HEK293 (cell line): ENCODE measurements at regions not wholly inside any gene's neighbourhood (a gene's known extent, or its start where the extent isn't known, plus 50 kb on each side); places are given as distances from the start of the nearest gene placed in this dataset.

Source experiments
- EGR2 ChIP-seq: fragments of 450-650 bp; formaldehyde crosslinking; IDR thresholded peaks from 2 replicates; pipeline ENCODE4 v1.5.1; 2016; ENCODE audit warnings: low read depth, missing biosample characterization, missing genetic modification characterization
- GLIS1 ChIP-seq: fragments of 450-650 bp; formaldehyde crosslinking; IDR thresholded peaks from 2 replicates; pipeline ENCODE4 v1.5.1; 2016; ENCODE audit warnings: missing biosample characterization, missing genetic modification characterization
- IKZF3 ChIP-seq: fragments of 450-650 bp; IDR thresholded peaks from 2 replicates; pipeline ENCODE4 v1.5.0; 2018; ENCODE audit warnings: missing biosample characterization, mild to moderate bottlenecking, missing genetic modification characterization, moderate library complexity
- KLF1 ChIP-seq: fragments of 450-650 bp; formaldehyde crosslinking; IDR thresholded peaks from 2 replicates; pipeline ENCODE4 v1.5.1; 2016; ENCODE audit warnings: missing biosample characterization, missing genetic modification characterization
- KLF8 ChIP-seq: fragments of 450-650 bp; formaldehyde crosslinking; IDR thresholded peaks from 2 replicates; pipeline ENCODE4 v1.5.1; 2016; ENCODE audit warnings: missing biosample characterization, missing genetic modification characterization
- MYNN ChIP-seq: fragments of 450-650 bp; formaldehyde crosslinking; IDR thresholded peaks from 2 replicates; pipeline ENCODE4 v1.5.1; 2016; ENCODE audit warnings: missing biosample characterization, missing genetic modification characterization, borderline replicate concordance
- OVOL3 ChIP-seq: fragments of 450-650 bp; formaldehyde crosslinking; IDR thresholded peaks from 2 replicates; pipeline ENCODE4 v1.5.1; 2016; ENCODE audit warnings: missing biosample characterization, missing genetic modification characterization
- RBAK ChIP-seq: fragments of 450-650 bp; formaldehyde crosslinking; IDR thresholded peaks from 2 replicates; pipeline ENCODE4 v1.5.1; 2016; ENCODE audit warnings: missing biosample characterization, missing genetic modification characterization
- SCRT2 ChIP-seq: fragments of 450-650 bp; formaldehyde crosslinking; IDR thresholded peaks from 2 replicates; pipeline ENCODE4 v1.5.1; 2016; ENCODE audit warnings: missing biosample characterization, missing genetic modification characterization
- YY1 ChIP-seq: fragments of 450-650 bp; formaldehyde crosslinking; IDR thresholded peaks from 2 replicates; pipeline ENCODE4 v1.5.1; 2018; ENCODE audit warnings: missing biosample characterization, missing genetic modification characterization
- YY2 ChIP-seq: fragments of 450-650 bp; formaldehyde crosslinking; IDR thresholded peaks from 2 replicates; pipeline ENCODE4 v1.5.1; 2016; ENCODE audit warnings: missing biosample characterization, missing genetic modification characterization
- ZFP3 ChIP-seq: fragments of 450-650 bp; formaldehyde crosslinking; IDR thresholded peaks from 2 replicates; pipeline ENCODE4 v1.5.1; 2016; ENCODE audit warnings: low read depth, missing biosample characterization, missing genetic modification characterization
- ZFP69B ChIP-seq: fragments of 450-650 bp; formaldehyde crosslinking; IDR thresholded peaks from 2 replicates; pipeline ENCODE4 v1.5.1; 2016; ENCODE audit warnings: missing biosample characterization, missing genetic modification characterization
- ZNF174 ChIP-seq: fragments of 450-650 bp; formaldehyde crosslinking; IDR thresholded peaks from 2 replicates; pipeline ENCODE4 v1.5.0; 2017; ENCODE audit warnings: missing biosample characterization, mild to moderate bottlenecking, missing genetic modification characterization
- ZNF2 ChIP-seq: fragments of 450-650 bp; formaldehyde crosslinking; IDR thresholded peaks from 2 replicates; pipeline ENCODE4 v1.5.1; 2016; ENCODE audit warnings: missing biosample characterization, missing genetic modification characterization
- ZNF211 ChIP-seq: fragments of 450-650 bp; formaldehyde crosslinking; IDR thresholded peaks from 2 replicates; pipeline ENCODE4 v1.5.1; 2016; ENCODE audit warnings: low read depth, missing biosample characterization, missing genetic modification characterization
- ZNF24 ChIP-seq: fragments of 450-650 bp; formaldehyde crosslinking; IDR thresholded peaks from 2 replicates; pipeline ENCODE4 v1.5.1; 2016; ENCODE audit warnings: missing biosample characterization, missing genetic modification characterization
- ZNF248 ChIP-seq: fragments of 450-650 bp; formaldehyde crosslinking; IDR thresholded peaks from 2 replicates; pipeline ENCODE4 v1.5.1; 2017; ENCODE audit warnings: missing biosample characterization, missing genetic modification characterization
- ZNF391 ChIP-seq: fragments of 450-650 bp; formaldehyde crosslinking; IDR thresholded peaks from 2 replicates; pipeline ENCODE4 v1.5.1; 2016; ENCODE audit warnings: low read depth, missing biosample characterization, missing genetic modification characterization, borderline replicate concordance
- ZNF394 ChIP-seq: fragments of 450-650 bp; formaldehyde crosslinking; IDR thresholded peaks from 2 replicates; pipeline ENCODE4 v1.5.1; 2016; ENCODE audit warnings: missing biosample characterization, missing genetic modification characterization, mild to moderate bottlenecking, moderate library complexity, borderline replicate concordance
- ZNF449 ChIP-seq: fragments of 450-650 bp; formaldehyde crosslinking; IDR thresholded peaks from 2 replicates; pipeline ENCODE4 v1.5.1; 2017; ENCODE audit warnings: missing biosample characterization, mild to moderate bottlenecking, missing genetic modification characterization, moderate library complexity
- ZNF621 ChIP-seq: fragments of 450-650 bp; formaldehyde crosslinking; IDR thresholded peaks from 2 replicates; pipeline ENCODE4 v1.5.1; 2017; ENCODE audit warnings: missing biosample characterization, missing genetic modification characterization
- ZNF623 ChIP-seq: fragments of 450-650 bp; formaldehyde crosslinking; IDR thresholded peaks from 2 replicates; pipeline ENCODE4 v1.5.1; 2016; ENCODE audit warnings: missing biosample characterization, missing genetic modification characterization
- ZNF639 ChIP-seq: fragments of 450-650 bp; formaldehyde crosslinking; IDR thresholded peaks from 2 replicates; pipeline ENCODE4 v1.5.1; 2016; ENCODE audit warnings: missing biosample characterization, missing genetic modification characterization
- ZNF677 ChIP-seq: fragments of 450-650 bp; IDR thresholded peaks from 2 replicates; pipeline ENCODE4 v1.5.0; 2018; ENCODE audit warnings: missing biosample characterization, mild to moderate bottlenecking, missing genetic modification characterization, moderate library complexity
- TF ChIP-seq, protein P1 (sequence below): fragments of 450-650 bp; formaldehyde crosslinking; IDR thresholded peaks from 2 replicates; pipeline ENCODE4 v1.5.1; 2017; ENCODE audit warnings: missing biosample characterization, missing genetic modification characterization
- TF ChIP-seq, protein P2 (sequence below): fragments of 450-650 bp; formaldehyde crosslinking; IDR thresholded peaks from 2 replicates; pipeline ENCODE4 v1.5.1; 2016; ENCODE audit warnings: missing biosample characterization, missing genetic modification characterization
- TF ChIP-seq, protein P3 (sequence below): fragments of 450-650 bp; formaldehyde crosslinking; IDR thresholded peaks from 2 replicates; pipeline ENCODE4 v1.5.1; 2017; ENCODE audit warnings: missing biosample characterization, missing genetic modification characterization
- TF ChIP-seq, protein P4 (sequence below): fragments of 450-650 bp; formaldehyde crosslinking; IDR thresholded peaks from 2 replicates; pipeline ENCODE4 v1.5.1; 2016; ENCODE audit warnings: missing biosample characterization, missing genetic modification characterization, borderline replicate concordance

- TF ChIP-seq, protein P1, sequence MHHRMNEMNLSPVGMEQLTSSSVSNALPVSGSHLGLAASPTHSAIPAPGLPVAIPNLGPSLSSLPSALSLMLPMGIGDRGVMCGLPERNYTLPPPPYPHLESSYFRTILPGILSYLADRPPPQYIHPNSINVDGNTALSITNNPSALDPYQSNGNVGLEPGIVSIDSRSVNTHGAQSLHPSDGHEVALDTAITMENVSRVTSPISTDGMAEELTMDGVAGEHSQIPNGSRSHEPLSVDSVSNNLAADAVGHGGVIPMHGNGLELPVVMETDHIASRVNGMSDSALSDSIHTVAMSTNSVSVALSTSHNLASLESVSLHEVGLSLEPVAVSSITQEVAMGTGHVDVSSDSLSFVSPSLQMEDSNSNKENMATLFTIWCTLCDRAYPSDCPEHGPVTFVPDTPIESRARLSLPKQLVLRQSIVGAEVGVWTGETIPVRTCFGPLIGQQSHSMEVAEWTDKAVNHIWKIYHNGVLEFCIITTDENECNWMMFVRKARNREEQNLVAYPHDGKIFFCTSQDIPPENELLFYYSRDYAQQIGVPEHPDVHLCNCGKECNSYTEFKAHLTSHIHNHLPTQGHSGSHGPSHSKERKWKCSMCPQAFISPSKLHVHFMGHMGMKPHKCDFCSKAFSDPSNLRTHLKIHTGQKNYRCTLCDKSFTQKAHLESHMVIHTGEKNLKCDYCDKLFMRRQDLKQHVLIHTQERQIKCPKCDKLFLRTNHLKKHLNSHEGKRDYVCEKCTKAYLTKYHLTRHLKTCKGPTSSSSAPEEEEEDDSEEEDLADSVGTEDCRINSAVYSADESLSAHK (tag by site-specific recombination) = peak; percentile 98
- TF ChIP-seq ZNF623 (tag by site-specific recombination) (peak; percentile 56), SCRT2 (tag by site-specific recombination) (peak; percentile 99), KLF1 (tag by site-specific recombination) (peak; percentile 96), YY2 (tag by site-specific recombination) (no peak), ZNF391 (tag by site-specific recombination) (peak; percentile 99), ZNF621 (tag by site-specific recombination) (no peak), ZNF677 (tag by site-specific recombination) (no peak), YY1 (tag by site-specific recombination) (peak; percentile 78; the same call in 1 of the 2 replicates), ZFP69B (tag by site-specific recombination) (peak; percentile 91), ZNF394 (tag by site-specific recombination) (peak; percentile 88), OVOL3 (tag by site-specific recombination) (peak; percentile 99), RBAK (no peak), EGR2 (tag by site-specific recombination) (peak; percentile 30; the same call in 1 of the 2 replicates), ZNF248 (tag by site-specific recombination) (no peak), ZNF211 (no peak), ZFP3 (tag by site-specific recombination) (no peak), ZNF639 (tag by site-specific recombination) (peak; percentile 99), KLF8 (tag by site-specific recombination) (peak; percentile 98), MYNN (tag by site-specific recombination) (peak; percentile 76; the same call in 1 of the 2 replicates), GLIS1 (tag by site-specific recombination) (peak; percentile 99), ZNF2 (tag by site-specific recombination) (peak; percentile 99), IKZF3 (tag by site-specific recombination) (peak; percentile 97), ZNF174 (no peak), ZNF449 (tag by site-specific recombination) (peak; percentile 81; the same call in 1 of the 2 replicates), ZNF24 (tag by site-specific recombination) (peak; percentile 99)
- TF ChIP-seq, protein P2, sequence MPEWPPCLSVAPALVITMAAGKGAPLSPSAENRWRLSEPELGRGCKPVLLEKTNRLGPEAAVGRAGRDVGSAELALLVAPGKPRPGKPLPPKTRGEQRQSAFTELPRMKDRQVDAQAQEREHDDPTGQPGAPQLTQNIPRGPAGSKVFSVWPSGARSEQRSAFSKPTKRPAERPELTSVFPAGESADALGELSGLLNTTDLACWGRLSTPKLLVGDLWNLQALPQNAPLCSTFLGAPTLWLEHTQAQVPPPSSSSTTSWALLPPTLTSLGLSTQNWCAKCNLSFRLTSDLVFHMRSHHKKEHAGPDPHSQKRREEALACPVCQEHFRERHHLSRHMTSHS = peak; percentile 100
- TF ChIP-seq, protein P3, sequence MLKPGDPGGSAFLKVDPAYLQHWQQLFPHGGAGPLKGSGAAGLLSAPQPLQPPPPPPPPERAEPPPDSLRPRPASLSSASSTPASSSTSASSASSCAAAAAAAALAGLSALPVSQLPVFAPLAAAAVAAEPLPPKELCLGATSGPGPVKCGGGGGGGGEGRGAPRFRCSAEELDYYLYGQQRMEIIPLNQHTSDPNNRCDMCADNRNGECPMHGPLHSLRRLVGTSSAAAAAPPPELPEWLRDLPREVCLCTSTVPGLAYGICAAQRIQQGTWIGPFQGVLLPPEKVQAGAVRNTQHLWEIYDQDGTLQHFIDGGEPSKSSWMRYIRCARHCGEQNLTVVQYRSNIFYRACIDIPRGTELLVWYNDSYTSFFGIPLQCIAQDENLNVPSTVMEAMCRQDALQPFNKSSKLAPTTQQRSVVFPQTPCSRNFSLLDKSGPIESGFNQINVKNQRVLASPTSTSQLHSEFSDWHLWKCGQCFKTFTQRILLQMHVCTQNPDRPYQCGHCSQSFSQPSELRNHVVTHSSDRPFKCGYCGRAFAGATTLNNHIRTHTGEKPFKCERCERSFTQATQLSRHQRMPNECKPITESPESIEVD (tag by site-specific recombination) = peak; percentile 100
- TF ChIP-seq, protein P4, sequence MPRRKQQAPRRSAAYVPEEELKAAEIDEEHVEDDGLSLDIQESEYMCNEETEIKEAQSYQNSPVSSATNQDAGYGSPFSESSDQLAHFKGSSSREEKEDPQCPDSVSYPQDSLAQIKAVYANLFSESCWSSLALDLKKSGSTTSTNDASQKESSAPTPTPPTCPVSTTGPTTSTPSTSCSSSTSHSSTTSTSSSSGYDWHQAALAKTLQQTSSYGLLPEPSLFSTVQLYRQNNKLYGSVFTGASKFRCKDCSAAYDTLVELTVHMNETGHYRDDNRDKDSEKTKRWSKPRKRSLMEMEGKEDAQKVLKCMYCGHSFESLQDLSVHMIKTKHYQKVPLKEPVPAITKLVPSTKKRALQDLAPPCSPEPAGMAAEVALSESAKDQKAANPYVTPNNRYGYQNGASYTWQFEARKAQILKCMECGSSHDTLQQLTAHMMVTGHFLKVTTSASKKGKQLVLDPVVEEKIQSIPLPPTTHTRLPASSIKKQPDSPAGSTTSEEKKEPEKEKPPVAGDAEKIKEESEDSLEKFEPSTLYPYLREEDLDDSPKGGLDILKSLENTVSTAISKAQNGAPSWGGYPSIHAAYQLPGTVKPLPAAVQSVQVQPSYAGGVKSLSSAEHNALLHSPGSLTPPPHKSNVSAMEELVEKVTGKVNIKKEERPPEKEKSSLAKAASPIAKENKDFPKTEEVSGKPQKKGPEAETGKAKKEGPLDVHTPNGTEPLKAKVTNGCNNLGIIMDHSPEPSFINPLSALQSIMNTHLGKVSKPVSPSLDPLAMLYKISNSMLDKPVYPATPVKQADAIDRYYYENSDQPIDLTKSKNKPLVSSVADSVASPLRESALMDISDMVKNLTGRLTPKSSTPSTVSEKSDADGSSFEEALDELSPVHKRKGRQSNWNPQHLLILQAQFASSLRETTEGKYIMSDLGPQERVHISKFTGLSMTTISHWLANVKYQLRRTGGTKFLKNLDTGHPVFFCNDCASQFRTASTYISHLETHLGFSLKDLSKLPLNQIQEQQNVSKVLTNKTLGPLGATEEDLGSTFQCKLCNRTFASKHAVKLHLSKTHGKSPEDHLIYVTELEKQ (tag by site-specific recombination) = peak; percentile 100
These were observed 65.4 kb downstream of the DRD1 start (continued) for GRCh38 chr5:175378444-175379028.
